Putamen (tissue), 1 donor: ENCODE measurements at regions not wholly inside any gene's neighbourhood (a gene's known extent, or its start where the extent isn't known, plus 50 kb on each side); places are given as distances from the start of the nearest gene placed in this dataset.
"Not testable (repeated sequence)": the region's sequence is repeated elsewhere in the genome, so short reads cannot be mapped to it uniquely, and the experiment has no call there.

Experiments
- DNase-seq: peaks from one replicate; pipeline ENCODE4 v3.0.0-alpha.2; 2016; ENCODE audit warnings: low spot score

GRCh38 chr15:39504808-39505207, 76.1 kb upstream of the THBS1 start:
- no peak for DNase-seq

GRCh38 chr15:39506146-39506545, 74.7 kb upstream of the THBS1 start:
- DNase-seq = no peak

- no peak for DNase-seq
Measured at GRCh38 chr15:39508536-39508935, 72.3 kb upstream of the THBS1 start.

- no peak for DNase-seq
Measured at GRCh38 chr15:39510001-39510701, 70.7 kb upstream of the THBS1 start.

GRCh38 chr15:39511000-39511915, 69.6 kb upstream of the THBS1 start:
- no peak for DNase-seq

GRCh38 chr15:39511916-39512260, 69.0 kb upstream of the THBS1 start:
- no peak for DNase-seq

- no peak for DNase-seq
Measured at GRCh38 chr15:39512643-39513042, 68.2 kb upstream of the THBS1 start.

GRCh38 chr15:39513936-39514335, 66.9 kb upstream of the THBS1 start:
- DNase-seq = no peak

GRCh38 chr15:39514933-39515332, 65.9 kb upstream of the THBS1 start:
- DNase-seq = no peak

GRCh38 chr15:39515765-39516164, 65.1 kb upstream of the THBS1 start:
- DNase-seq = no peak

GRCh38 chr15:39517122-39517855, 63.6 kb upstream of the THBS1 start:
- DNase-seq = no peak

- DNase-seq = not testable (repeated sequence)
Measured at GRCh38 chr15:39523968-39524367, 56.9 kb upstream of the THBS1 start.

GRCh38 chr15:39529457-39529856, 51.4 kb upstream of the THBS1 start:
- DNase-seq = no peak

GRCh38 chr15:39530480-39531342, 50.2 kb upstream of the THBS1 start:
- no peak for DNase-seq
